ENCODE measurements at regions not wholly inside any gene's neighbourhood (a gene's known extent, or its start where the extent isn't known, plus 50 kb on each side); places are given as distances from the start of the nearest gene placed in this dataset.

- intact Hi-C loops (cut with micrococcal nuclease) = no loop called here
- no peak overlapping the region for H3K4me3 ChIP-seq (ENCODE audit: low read length)
- BruUV-seq (replicated peaks) = no TSS peak
- no peaks in the 10 kb centered on the region for H3K79me2 ChIP-seq (ENCODE audit: low read length)
- no peak overlapping the region for H2AFZ ChIP-seq (ENCODE audit: low read length)
- H3K27me3 ChIP-seq (ENCODE audit: low read length) = no peaks in the 10 kb centered on the region
- H3F3A ChIP-seq (ENCODE audit: low read length, unreplicated experiment) = no peaks in the 10 kb centered on the region
- H3K9me3 ChIP-seq (ENCODE audit: low read length) = peaks cover 9% of the 10 kb centered on the region; the same call in 1 of the 2 replicates
- H3K36me3 ChIP-seq (ENCODE audit: low read depth, low read length) = no peaks in the 10 kb centered on the region; the same call in 1 of the 2 replicates
- no peak overlapping the region for H3K27ac ChIP-seq (ENCODE audit: low read length)
- TF ChIP-seq EZH2phosphoT487 (IDR thresholded peaks at IDR 0.05; ENCODE audit: borderline replicate concordance, low read length) (no peak), CTCF (conservative IDR thresholded peaks at IDR 0.05; ENCODE audit: low read depth, low read length) (no peak), EZH2 (IDR thresholded peaks at IDR 0.05; ENCODE audit: low read length, unreplicated experiment) (no peak)
- no peak for DNase-seq
- CTCF ChIA-PET = no interaction called here
- ATAC-seq = no peak
- H3K9me2 ChIP-seq (replicated peaks; ENCODE audit: low read length) = no peaks in the 10 kb centered on the region
- H3K4me1 ChIP-seq (ENCODE audit: insufficient read depth, low read length) = 0 out of 2 replicates have a peak, but pooled peaks cover 6% of the 10 kb centered on the region
- POLR2A ChIA-PET (ENCODE audit: unreplicated experiment) = no interaction called here
- H4K20me1 ChIP-seq (ENCODE audit: low read length) = no peaks in the 10 kb centered on the region
- H3K9ac ChIP-seq (ENCODE audit: low read length) = no peak overlapping the region
- H3K4me2 ChIP-seq (ENCODE audit: low read length) = no peak overlapping the region
Observed at GRCh38 chr4:116024954-116025708, 911.7 kb upstream of the NDST4 start.

- ChIA-PET CTCF (no interaction called here), POLR2A (ENCODE audit: unreplicated experiment) (no interaction called here)
- H3K27me3 ChIP-seq (ENCODE audit: low read length) = no peaks in the 10 kb centered on the region
- H3K9ac ChIP-seq (ENCODE audit: low read length) = no peak overlapping the region
- TF ChIP-seq EZH2phosphoT487 (IDR thresholded peaks at IDR 0.05; ENCODE audit: borderline replicate concordance, low read length) (no peak), EZH2 (IDR thresholded peaks at IDR 0.05; ENCODE audit: low read length, unreplicated experiment) (no peak), CTCF (conservative IDR thresholded peaks at IDR 0.05; ENCODE audit: low read depth, low read length) (no peak)
- H3K36me3 ChIP-seq (ENCODE audit: low read depth, low read length) = no peaks in the 10 kb centered on the region; the same call in 1 of the 2 replicates
- H3F3A ChIP-seq (ENCODE audit: low read length, unreplicated experiment) = no peaks in the 10 kb centered on the region
- no peak for ATAC-seq
- peaks cover 10% of the 10 kb centered on the region; the same call in 1 of the 2 replicates for H3K4me1 ChIP-seq (ENCODE audit: insufficient read depth, low read length)
- H3K4me2 ChIP-seq (ENCODE audit: low read length) = no peak overlapping the region
- no peaks in the 10 kb centered on the region for H3K9me2 ChIP-seq (replicated peaks; ENCODE audit: low read length)
- H2AFZ ChIP-seq (ENCODE audit: low read length) = no peak overlapping the region
- no peak for DNase-seq
- no peak overlapping the region for H3K27ac ChIP-seq (ENCODE audit: low read length)
- peaks cover 11% of the 10 kb centered on the region; the same call in 1 of the 2 replicates for H3K9me3 ChIP-seq (ENCODE audit: low read length)
- H3K79me2 ChIP-seq (ENCODE audit: low read length) = no peaks in the 10 kb centered on the region
- no peaks in the 10 kb centered on the region for H4K20me1 ChIP-seq (ENCODE audit: low read length)
- no peak overlapping the region for H3K4me3 ChIP-seq (ENCODE audit: low read length)
- intact Hi-C loops (cut with micrococcal nuclease) = no loop called here
- BruUV-seq (replicated peaks) = no TSS peak
Observed at GRCh38 chr4:116023049-116023448, 909.6 kb upstream of the NDST4 start.

- Histone ChIP-seq H2AFZ (ENCODE audit: low read length) (no peak overlapping the region), H3K4me3 (ENCODE audit: low read length) (no peak overlapping the region), H3K36me3 (ENCODE audit: low read depth, low read length) (peaks cover 5% of the 10 kb centered on the region; the same call in 1 of the 2 replicates), H3F3A (ENCODE audit: low read length, unreplicated experiment) (no peaks in the 10 kb centered on the region), H3K27ac (ENCODE audit: low read length) (no peak overlapping the region), H3K79me2 (ENCODE audit: low read length) (no peaks in the 10 kb centered on the region), H4K20me1 (ENCODE audit: low read length) (no peaks in the 10 kb centered on the region), H3K4me2 (ENCODE audit: low read length) (no peak overlapping the region), H3K9me2 (replicated peaks; ENCODE audit: low read length) (no peaks in the 10 kb centered on the region), H3K4me1 (ENCODE audit: insufficient read depth, low read length) (peaks cover 16% of the 10 kb centered on the region), H3K9ac (ENCODE audit: low read length) (no peak overlapping the region), H3K27me3 (ENCODE audit: low read length) (no peaks in the 10 kb centered on the region), H3K9me3 (ENCODE audit: low read length) (peaks cover 11% of the 10 kb centered on the region; the same call in 1 of the 2 replicates)
- intact Hi-C loops (cut with micrococcal nuclease) = no loop called here
- CTCF ChIA-PET = no interaction called here
- no TSS peak for BruUV-seq (replicated peaks)
- TF ChIP-seq CTCF (conservative IDR thresholded peaks at IDR 0.05; ENCODE audit: low read depth, low read length) = no peak
- TF ChIP-seq EZH2phosphoT487 (IDR thresholded peaks at IDR 0.05; ENCODE audit: borderline replicate concordance, low read length) = no peak
- no peak for TF ChIP-seq EZH2 (IDR thresholded peaks at IDR 0.05; ENCODE audit: low read length, unreplicated experiment)
- DNase-seq (no peak), ATAC-seq (no peak)
- POLR2A ChIA-PET (ENCODE audit: unreplicated experiment) = no interaction called here
Observed at GRCh38 chr4:116020141-116020722, 906.8 kb upstream of the NDST4 start.

Data from PC-3 (cell line).